ENCODE measurements at regions not wholly inside any gene's neighbourhood (a gene's known extent, or its start where the extent isn't known, plus 50 kb on each side); places are given as distances from the start of the nearest gene placed in this dataset.

DNA sequence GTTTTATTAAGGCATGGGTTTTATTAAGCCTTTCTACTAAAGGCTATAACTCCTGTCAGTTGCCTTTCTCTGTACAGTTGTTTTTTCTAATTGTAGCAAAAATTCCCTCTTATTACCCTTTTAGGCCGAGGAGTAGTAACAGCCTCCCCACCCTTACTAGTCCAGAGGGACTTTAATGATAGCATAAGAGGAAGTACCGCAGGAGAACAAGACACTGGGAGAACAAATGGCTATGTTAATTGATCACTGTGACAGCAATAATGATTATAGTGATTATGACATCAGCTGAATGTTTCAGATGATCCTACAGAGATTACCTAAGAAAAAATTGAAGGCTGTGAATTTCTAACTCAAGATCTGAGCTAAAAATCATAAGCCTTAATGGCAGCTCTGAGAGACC lies 383.0 kb upstream of the PTBP2 start:
- DNase-seq = no peak

DNA sequence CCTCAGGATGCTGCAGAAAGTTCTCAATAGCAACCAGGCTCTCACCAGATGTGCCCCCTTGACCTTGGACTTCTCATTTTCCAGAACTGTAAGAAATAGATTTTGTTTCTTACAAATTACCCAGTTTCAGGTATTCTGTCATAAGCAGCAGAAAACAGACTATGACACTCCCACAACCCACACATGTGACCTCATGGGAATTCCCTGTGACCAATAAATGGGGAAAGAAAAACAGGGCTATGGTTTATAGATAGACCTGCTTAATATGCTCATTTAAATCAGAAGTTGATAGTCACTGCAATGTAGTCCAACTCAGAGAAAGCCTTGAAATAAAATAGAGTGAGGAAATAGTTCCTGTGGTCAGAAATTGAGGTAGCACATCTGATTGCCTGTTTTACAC lies 380.9 kb upstream of the PTBP2 start:
- no peak for DNase-seq

DNA sequence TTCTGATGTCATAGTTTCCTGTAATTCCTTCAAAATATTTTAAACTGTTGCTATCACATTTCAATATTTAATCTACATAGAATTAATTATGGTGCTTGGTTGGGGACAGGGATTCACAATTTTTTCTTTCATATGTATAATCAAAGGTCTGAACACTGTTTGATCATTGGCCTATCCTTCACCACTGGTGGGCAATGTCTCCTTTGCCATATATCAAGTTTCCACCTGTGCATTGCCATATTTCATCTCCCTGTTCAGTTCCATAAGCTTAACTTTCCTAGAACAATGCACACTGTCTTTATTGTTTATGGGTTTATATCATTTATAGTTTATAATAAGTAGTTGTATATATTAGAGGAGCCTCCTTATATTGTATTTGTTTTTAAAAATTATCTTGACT lies 374.9 kb upstream of the PTBP2 start:
- DNase-seq = no peak

DNA sequence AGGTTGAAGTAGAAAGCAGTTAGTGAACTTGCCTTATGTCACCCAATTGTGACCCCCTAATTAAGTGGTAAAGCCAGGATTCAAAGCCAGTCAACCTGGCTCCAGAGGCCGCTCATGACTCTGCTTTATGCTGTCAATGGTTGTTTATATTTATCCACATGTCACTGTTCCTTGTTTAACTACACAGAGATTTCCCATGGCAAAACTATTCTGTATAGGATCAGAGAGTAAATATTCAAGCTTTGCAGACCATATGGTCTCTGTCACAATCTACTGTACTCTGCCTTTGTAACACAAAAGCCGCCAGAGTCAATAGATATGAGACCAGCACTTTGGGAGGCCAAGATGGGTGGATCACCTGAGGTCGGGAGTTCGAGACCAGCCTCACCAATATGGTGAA lies 371.7 kb upstream of the PTBP2 start:
- DNase-seq = no peak

- no peak for DNase-seq
Measured at GRCh38 chr1:96352733-96353132, 368.9 kb upstream of the PTBP2 start.

GRCh38 chr1:96355521-96355920 lies 366.1 kb upstream of the PTBP2 start:
- DNase-seq = no peak

GRCh38 chr1:96355961-96356360 lies 365.6 kb upstream of the PTBP2 start:
- no peak for DNase-seq

DNA sequence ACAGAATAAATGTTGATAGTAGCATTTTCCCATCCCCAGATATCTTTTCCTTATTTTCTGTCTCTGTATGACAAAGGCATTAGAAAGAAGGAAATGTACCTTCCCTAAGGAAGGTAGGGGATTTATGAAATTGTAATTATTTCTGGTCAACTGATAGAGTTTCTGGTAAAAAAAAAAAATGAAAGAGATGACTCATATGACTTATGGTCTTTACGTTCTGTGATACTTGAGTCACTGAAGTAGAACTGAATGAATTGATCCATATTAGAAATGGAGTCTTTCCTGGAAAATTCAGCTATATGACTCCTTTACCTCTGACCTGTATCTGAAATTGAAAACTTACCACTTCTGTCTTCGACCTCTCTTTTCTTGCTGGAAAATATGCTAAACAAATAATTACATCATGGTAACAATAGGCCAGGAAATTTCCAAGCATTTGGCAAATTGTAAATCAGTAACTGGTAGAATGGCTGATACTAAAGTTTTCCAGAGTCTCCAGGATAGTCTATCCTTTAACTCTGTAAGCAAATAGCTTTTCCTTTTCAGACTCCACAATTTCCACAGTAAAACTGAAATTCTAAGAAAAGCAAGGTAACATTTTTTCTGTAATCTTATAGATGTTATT lies 364.3 kb upstream of the PTBP2 start:
- DNase-seq = no peak

GRCh38 chr1:96358057-96358456 lies 363.5 kb upstream of the PTBP2 start:
- DNase-seq = no peak

DNA sequence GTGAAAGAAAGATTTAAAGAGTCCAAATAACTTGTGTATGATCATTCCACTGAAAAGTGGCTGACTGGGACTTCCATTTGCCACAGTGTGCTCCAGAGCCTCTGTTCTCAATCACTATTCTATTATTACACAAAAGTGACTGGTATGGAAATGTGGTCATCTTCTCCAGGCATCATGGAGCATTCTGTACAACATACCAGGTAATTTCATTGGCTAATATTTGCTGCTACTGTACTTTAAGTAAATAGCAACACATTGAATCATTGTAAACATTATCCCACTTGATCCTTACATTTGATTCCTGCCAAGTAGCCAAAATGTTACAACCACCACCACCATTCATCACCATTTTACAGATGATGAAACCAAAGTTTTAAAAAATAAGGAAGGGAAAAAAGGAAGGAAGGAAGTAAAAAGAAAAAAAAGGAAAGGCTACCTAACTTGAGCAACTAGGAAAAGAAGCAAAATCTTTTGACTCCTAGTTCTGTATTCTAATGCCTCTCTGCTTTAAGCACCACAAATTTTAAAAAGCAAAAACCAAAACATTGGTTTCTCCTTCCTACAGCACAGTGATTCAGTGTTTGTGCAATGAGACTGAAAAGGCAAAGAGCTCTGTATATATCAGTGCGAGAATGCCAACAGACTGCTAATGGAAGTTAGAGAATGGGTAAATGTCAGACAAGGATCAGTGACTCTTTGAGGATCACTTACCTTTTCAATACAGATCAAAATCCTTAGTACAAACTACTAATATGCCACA lies 361.4 kb upstream of the PTBP2 start:
- DNase-seq = no peak

DNA sequence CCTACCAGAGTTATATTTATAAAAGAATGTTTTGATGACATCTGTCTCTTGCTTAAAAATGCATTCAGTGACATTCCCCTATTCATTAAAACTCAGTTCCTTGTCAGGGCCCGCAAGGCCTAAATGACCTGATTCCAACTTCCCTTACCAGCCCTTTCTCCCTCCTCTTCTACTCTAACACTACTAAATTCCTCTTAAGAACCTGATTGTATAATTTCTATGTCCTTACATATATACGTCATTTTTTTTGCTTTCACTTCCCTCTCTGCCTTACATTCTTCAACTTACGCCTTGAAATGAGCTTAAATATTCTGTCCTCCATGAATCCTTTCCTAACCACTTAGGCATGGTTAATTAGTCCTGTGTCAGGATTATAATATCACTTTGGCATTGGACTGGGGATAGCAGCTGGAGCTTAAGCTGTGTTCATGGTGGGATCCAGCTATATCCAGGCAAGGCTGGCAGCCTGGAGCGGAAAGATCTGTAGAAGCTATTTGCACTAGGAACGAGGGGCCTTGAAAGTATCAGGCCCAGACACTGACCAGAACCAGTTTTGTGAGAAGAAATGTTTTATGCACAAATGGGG lies 360.2 kb upstream of the PTBP2 start:
- DNase-seq = no peak

GRCh38 chr1:96361961-96362360 lies 359.6 kb upstream of the PTBP2 start:
- DNase-seq = no peak

- DNase-seq = no peak
Measured at GRCh38 chr1:96362623-96363022, 359.0 kb upstream of the PTBP2 start.

GRCh38 chr1:96363826-96364225 lies 357.8 kb upstream of the PTBP2 start:
- DNase-seq = no peak

DNA sequence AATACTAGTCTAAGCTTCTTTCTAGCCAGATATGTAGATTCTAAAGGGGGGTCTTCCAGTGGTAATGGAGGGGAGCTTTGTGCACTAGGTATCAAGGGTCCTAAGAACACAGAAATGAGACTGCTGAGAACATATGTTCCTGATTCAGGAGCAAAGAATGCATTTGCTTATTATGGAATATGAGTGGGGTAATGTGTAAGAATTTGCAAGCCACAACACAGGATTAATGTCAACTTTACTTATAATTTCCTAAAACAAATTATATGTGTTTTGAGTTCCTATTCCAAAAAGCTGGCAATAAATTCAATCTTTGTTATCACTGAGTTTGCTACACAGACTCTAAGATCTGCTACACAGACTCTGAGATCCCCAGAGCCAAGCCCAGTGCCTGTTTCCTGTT lies 357.0 kb upstream of the PTBP2 start:
- no peak for DNase-seq

DNA sequence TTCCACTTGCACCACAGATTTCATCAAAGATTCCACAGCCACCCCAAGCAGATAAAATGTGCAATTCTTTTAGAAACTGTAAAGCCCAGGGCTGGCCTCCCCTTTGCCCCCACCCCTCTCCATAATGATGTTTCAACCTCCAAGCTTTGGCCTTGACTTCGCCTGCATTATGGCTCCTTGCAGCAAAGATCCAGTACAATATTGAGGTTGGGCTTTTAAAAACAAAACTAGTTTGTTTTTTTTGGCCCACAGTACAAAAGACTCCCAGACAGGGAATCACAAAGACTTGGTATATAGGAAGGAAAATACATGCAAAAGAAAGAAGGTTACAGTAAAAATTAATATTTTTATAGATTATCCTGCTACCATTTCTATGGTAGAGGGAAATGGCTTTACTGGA lies 356.5 kb upstream of the PTBP2 start:
- no peak for DNase-seq

DNA sequence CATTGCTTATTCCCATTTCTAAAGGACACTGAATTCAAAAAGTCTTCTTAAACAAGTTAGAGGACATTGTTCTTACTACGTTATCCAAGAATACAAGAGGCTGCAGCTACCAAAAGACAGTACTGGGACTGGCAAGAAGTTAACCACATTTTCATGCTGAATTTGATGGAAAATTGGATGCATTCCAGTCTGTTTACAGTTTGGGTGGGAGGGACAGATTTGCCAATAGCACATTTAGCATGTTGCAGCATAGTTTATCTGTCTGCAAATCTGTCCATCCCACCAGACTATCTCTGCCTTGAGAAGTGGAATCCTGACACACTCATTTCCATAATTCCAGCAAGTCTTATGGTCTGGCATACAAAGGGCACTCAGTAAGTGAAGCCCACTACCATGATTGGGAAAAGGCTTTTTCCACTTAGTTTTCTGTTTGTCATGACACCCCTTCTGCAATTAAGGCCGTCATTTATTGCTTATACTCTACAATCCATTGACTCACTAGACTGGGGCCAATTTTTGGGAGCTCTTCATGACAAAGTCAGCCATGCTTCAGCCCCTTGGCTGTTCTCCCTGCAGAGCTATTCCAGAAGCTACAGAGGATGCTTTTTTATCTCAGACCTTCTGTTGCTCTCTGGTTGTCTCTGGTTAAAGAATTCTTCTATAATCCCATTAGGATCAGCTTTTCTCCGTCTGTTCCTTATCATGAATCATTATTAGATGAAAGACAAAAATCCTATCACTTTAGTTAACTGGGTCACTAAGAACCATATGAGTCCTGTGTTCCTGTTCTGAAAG lies 355.8 kb upstream of the PTBP2 start:
- no peak for DNase-seq

DNA sequence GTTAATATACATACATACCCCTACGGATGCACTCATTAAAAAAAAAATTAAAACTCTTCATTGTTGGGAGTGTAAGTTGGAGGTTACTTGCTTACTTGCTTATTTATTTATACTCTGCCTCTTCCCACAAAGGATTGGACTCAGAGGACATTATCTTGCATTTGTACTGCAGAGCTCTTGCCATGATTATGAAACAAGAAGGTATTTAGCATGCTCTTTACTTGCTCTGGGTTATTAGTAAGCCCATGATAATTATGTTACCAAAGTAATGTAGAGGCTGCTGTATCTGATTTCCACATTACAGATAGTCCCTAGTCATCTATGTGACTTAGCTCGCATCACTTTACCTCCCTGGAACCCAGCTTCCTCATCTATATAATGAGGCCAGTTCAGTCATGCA lies 355.1 kb upstream of the PTBP2 start:
- DNase-seq = no peak

DNA sequence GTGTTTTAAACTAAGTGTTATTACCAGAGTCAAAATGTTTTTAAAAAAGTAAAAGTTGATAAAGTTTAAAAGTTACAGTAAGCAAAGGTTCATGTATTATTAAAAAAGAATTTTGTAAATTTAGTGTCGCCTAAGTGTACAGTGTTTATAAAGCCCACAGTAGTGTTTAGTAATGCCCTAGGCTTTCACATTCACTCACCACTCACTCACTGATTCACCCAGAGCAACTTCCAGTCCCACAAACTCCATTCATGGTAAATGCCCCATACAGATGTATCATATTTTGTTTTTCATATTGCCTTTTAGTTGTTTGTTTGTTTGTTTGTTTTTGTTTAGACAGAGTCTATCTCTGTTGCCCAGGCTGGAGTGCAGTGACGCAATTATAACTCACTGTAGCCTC lies 353.8 kb upstream of the PTBP2 start:
- DNase-seq = no peak

GRCh38 chr1:96370757-96371156 lies 350.8 kb upstream of the PTBP2 start:
- no peak for DNase-seq

GRCh38 chr1:96372881-96373280 lies 348.7 kb upstream of the PTBP2 start:
- no peak for DNase-seq

- DNase-seq = no peak
Measured at GRCh38 chr1:96374076-96374762, 347.4 kb upstream of the PTBP2 start.

DNA sequence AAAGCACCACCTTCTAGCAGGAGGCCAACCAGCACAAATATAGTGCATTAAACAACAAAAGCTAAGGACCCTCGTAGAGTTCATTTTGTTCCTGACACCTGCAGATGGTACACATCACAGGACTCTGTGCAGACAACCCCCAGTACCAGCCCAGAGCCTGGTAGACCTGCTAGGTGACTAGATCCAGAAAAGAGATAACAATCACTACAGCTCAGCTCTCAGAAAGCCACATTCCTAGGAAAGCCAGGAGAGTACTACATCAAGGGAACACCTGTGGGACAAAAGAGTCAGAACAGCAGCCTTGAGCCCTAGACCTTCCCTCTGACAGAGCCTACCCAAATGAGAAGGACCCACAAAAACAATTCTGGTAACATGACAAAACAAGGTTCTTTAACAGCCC lies 344.7 kb upstream of the PTBP2 start:
- no peak for DNase-seq

Data from midbrain (tissue), 1 donor.